DMS114 treated with DMSO at 0.1 percent for 48 hours (cell line): ENCODE measurements at regions not wholly inside any gene's neighbourhood (a gene's known extent, or its start where the extent isn't known, plus 50 kb on each side); places are given as distances from the start of the nearest gene placed in this dataset.

ENCODE experiments used
- DNase-seq: peaks from one replicate; lab custom pipeline; 2025; ENCODE audit not compliant: unreplicated experiment; lab: John Stamatoyannopoulos, UW

DNA sequence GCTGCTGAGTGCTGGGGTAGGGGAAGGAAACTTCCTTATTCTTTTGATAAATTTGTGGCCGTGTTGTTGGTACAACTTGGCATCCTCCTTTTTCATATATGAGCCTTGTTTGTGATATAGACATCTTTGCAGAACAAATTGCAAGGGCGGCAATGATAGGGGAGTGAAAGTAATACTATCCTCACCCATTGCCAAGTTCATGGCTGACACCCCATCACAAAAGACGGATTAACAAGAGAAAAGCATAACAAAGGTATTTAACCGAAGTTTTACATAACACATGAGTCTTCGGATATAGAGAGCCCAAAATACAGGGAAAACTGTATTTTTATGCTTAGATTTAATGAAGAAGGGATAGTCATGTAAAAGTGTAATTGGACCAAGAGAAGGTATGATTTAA, 86.3 kb upstream of the TMPRSS2 start:
- no peak for DNase-seq

DNA sequence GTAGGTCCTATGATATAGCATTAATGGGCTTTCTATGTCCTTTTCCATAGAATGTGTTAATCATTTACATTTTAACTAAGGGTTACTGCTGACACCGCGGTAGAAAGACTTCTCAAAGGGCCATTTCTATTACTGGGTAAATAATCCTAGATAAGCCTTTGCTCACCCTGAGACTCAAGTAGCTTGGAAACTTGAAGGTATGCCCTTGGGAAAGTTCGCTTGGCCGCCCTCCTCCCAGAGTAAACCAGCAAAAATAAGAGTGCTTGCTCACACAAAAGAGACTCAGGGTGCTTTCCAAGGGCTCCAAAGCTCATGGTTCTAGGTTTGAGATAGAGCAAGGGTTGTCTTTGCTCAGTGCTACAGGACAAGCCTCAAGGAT, 85.8 kb upstream of the TMPRSS2 start:
- no peak for DNase-seq

DNA sequence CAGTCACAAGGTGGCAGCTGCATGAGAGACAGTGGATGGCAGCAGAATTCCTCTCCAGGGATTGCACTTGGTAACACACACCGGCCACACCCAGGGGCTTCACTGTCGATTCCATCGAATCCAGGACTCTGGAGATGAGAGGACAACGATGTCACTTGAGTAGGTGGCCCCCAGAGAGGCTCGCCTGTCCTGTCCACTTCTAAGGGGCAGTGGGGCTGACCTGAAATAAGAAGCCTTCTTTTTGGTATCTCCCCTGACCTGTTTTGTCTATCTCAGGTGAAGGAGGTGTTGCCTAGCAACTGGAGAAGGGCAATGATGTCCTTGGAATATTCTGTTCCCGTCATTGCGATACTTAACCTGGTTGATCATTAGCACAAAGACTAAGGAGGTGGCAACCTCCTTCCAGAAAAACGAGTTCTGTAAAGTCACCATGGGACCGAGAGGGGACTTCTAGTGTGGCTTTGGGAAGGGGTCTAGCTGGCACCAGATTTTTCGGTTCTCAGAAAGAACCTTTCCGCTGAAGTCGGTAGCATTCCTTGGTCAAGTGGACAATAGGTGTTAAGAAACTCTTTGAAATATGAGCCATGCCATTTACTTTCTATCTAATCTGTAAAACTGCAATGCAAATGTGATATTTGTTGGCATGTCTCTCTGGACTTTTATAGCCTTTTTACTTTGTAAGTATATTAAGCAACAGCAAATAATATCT, 85.2 kb upstream of the TMPRSS2 start:
- no peak for DNase-seq

DNA sequence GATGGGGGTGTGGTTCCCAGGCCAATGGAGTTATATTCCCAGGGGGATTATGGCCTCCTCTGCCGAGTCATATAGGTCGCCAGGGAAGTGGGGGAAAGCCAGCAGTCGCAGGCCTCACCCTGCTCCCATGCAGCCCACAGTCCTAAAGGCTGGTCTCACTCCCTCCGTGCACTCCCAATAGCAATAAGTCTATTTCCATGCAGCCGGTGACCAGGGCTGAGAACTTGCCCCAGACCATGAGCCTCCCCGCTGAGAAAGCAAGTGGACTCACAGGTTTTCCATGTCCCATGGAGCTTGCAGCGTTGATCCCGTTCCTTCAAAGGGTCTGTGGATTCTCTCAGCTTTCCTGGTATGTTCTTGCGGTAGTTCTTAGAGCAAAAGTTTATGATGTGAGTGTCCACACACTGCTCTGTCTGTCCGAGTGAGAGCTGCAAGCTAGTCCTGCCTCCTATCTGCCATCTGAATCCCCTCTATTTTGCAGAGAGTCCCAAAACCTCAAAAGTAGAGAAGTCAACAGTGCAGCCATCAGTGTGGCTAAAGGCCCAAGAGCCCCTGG, 81.7 kb upstream of the TMPRSS2 start:
- DNase-seq = no peak

DNA sequence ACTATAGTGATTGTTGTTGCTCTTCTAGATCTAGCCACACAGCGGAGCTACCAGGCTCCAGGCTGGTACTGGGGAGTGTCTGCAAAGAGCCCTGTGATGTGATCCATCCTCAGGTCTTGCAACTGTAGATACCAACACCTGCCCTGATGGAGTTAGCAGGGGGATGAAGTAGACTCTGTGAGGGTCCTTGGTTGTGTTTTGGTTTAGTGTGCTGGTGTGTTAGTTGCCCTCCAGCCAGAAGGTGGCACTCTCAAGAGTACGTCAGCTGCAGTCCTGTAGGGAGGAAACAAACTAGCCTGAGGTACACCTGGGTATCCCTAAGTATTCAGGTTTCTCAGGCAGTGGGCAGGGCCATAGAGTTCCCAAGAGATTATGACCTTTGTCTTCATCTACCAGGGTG, 81.2 kb upstream of the TMPRSS2 start:
- no peak for DNase-seq

DNA sequence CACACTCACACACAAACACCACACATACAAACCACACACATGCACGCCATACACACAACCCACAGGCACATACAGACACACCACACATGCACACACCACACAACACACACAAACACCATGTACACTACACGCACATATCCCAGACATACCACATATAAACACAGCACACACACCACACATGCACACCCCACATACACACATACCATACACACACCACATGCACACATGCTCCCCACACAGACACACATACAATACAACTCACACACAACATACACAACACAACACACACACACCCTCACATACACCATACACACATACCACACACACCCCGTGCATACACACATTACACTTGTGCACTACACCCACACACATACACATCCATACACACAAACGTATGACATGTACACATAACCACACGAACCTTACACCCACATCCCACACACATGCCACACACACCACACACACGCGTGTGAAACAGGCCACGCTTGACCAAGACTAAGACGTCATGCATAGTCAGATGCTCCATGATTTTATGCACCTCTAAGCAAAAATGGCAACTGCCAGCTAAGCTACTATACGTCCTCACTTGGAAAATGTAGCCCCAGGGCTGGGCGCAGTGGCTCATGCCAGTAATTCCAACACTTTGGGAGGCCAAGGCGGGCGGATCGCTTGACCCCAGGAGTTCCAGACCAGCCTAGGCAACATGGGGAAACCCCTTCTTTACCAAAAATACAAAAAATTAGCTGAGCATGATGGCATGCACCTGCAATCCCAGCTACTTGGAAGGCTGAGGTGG, 77.4 kb upstream of the TMPRSS2 start:
- DNase-seq = no peak

DNA sequence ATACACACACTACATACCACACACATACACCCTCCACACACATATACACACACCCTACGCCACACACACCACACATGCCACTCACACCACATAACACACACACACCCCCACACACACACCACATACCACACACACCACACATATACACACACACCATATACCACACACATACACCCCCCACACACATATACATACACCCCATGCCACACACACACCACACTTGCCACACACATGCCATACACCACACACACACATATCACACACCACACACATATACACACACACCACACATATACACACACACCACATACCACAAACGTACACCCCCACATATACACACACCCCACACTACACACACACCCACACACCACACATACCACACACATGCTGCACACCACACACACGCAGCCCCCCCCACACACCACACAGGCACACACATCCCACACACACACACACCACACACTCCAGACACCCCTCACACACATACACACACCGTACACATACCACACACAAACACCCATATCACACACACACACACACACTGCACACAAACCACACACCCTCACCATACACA, 76.7 kb upstream of the TMPRSS2 start:
- DNase-seq = no peak

DNA sequence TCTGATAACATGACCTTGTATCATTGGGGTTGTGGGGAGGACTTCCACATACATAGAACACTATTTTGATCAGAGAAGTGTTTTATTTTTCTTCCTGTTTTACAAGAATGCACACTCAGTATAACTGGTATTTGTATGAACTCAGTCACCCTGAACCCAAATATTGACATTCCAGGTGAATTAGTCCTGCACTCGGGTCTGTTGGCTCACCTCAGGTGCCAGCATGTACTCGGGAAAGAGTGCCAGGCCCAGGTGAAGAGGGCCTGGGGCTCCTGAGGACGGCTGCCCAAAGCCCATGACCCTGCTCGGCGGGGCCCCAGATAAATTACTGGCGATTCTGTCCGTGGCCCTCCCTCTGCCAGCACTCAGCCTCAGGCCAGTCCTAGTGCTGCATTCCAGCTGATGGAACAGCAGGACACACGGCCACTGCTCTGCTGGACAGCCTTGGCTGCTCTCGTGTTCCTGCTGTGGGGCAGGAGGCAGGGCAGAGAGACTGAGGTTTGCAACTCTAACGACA, 75.4 kb upstream of the TMPRSS2 start:
- DNase-seq = no peak

DNA sequence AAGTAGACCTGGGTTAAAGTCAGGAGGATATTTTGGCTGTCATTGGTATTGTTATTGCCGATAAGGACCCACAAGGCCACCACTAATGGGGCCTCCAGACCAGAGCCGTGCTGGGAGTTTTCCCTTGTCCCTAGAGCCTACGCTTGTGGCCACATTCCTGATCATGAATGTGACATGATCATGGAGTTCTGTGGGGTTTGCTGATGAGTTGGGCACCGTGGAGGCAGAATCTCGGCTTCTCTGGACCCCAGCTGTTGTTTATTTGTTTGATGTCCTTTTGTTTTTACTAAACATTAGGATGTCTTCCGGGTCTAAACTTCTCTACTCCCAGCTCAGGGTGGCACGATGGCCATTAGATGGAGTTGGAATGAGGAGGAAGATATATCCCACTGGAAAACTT, 74.9 kb upstream of the TMPRSS2 start:
- no peak for DNase-seq

DNA sequence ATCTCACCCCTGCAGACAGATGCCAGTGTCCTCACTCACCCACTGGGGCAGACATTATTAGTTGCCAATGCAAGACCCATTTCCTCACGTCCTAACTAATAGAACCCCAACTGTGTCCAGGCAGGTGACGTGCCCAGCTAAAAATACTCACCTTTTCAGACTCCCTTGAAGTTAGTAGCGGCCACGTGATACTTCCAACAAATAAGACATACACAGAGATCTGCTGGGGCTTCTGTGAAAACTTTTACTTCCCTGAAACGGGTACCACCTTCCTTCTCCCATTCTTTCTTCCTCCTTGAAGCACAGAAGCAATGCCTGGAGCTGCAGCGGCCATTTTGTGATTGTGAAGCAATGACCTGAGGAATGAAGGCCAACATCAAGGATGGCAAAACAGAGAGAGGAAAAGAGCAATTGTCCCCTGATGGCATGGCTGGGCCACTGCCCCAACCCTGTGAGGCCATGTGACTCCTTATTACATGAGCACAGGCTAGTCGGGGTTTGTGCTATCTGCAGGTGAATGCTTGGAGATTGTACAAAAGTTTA, 74.4 kb upstream of the TMPRSS2 start:
- no peak for DNase-seq

DNA sequence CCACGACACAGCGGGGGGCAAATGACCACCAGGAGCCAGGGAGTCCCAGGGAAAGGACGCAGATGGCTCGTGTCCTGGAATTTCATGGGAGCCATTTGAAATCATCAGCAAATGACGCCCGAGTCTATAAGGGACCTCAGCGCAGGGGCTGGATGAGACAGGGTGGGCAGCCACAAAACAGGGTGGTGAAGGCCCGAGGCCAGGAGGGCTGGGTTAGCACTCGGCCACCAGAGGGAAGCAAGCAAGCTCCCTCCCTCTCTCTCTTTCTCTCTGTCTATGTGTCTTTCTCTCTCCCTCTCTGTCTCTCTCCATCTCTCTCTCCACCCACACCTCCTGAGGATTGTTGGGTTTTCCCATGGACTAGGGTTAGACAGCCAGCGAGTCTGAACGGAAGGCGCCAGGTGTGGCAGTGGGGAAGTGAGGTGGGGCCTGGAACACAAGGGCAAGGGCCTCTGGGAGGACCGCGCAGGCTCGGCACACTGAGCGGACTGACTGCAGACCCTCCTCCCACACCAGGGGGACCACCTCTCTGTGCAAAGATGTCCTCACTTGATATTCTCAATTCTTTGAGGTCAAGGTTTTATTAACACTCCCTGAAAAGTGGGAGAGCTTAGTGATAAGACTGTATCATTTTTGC, 73.8 kb upstream of the TMPRSS2 start:
- no peak for DNase-seq

DNA sequence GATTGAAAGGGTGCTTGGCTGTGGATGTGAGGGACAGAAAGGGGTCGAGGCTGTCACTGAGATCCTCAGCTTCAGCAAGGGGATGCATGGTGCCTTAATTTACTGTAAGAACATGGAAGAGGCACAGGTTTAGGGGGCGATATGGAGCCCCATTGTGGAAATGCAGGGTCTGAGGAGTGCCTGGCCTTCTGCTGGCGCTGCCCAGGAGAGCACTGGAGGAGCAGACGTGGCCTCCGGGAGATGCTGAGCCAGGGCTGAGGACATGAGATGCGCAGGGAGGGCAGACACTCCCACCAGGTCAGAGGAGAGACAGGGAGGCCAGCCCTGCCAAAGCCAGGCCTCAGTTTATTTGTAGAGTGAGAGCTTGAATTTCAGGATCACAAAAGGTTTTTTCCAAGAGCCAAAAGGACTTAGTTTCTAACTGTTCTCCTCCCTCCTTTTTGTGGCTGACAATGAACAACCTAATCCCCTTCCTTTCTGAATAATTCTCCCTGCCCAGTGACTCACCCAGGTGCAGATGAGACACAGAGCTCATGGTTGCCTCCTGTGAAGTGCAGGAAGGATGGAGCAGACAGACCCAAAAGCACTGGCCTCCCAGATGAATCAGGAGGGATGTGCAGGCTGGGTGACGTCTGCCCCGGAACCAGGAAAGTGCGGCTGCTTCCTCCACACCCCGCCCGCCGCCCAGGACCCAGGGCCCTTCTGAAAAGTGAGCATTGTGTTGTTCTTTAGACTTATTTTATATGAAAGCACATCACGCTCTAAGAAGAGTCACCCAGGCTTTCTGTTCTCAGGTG, 73.0 kb upstream of the TMPRSS2 start:
- no peak for DNase-seq

DNA sequence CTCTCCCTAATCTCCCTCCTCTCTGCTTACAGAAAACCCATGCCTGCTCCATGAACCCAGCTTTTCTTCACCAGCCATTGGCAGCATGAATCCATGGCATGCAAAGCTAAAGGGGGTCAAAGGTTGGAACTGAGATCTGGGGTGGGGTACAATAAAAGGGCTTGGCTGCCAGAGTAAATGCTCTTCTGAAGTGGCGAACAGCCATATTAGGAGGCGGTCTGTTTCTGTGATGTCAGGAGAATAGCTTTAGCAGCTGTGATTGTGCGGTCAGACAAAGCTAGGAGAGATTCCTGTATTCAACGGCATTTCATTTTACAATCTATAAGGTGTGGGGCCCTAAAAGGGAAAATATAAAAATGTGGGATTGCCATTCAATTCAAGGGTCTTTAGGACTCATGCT, 71.7 kb upstream of the TMPRSS2 start:
- DNase-seq = no peak

DNA sequence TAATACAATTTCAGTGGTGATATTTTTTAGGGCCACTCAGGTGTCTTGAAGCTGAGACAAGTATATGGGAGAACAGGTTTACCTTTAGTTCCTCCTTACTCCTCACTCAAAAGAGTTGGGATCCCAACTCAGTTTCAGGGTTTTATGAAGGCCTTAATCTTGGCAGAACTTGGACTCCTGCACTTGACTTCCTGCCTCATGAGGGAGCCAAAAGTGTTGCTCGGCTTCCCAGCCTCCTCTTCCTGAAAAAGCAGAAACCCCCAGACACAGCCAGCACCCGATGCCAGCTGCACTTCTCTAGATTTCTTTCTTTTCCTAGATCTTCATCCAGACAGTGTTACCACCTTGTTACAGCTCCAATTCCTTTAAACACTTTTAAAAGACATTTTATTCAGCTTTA, 70.8 kb upstream of the TMPRSS2 start:
- DNase-seq = no peak

DNA sequence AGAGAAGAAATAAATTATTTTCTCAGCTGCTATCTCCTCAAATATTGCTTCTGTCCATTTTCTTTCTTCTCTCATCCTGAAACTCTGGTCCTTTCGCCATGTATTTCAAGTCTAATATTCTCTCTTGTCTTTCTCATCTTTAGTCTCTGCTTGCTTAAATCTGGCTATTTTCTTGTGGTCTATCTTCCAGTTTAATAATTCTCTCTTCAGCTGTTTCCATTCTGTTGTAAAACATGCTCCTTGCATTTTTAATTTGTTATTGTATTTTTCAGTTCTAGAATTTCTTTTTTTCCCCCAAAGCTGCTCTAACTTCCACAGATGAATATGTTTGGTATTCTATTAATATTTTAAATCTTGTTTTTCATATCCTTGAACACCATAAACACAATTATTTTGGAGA, 70.1 kb upstream of the TMPRSS2 start:
- DNase-seq = no peak

DNA sequence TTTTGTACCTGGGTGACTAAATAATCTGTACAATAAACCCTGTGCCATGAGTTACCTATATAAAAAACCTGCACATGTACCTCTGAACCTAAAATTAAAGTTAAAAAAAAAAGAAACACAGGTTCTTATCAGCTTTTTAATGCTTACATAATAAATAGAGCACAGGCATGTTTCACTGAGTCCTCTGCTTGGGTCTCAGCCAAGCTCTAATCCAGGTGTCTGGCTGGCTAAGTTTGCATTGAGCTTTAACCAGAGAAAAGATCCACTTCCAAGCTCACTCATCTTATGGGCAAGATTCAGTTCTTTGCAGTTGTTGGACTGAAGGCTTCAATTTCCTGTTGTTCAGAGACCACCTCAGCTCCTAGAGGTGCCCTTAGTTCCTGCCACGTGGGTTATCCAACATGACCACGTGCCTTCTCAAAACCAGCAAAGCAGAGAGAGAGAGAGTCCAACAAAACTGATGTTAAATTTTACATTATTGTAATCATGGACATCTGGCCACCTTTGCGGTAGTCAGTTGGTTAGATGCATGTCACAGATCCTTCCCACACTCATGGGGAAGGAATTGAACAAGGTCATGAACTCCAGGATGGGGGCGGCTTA, 68.2 kb upstream of the TMPRSS2 start:
- no peak for DNase-seq

DNA sequence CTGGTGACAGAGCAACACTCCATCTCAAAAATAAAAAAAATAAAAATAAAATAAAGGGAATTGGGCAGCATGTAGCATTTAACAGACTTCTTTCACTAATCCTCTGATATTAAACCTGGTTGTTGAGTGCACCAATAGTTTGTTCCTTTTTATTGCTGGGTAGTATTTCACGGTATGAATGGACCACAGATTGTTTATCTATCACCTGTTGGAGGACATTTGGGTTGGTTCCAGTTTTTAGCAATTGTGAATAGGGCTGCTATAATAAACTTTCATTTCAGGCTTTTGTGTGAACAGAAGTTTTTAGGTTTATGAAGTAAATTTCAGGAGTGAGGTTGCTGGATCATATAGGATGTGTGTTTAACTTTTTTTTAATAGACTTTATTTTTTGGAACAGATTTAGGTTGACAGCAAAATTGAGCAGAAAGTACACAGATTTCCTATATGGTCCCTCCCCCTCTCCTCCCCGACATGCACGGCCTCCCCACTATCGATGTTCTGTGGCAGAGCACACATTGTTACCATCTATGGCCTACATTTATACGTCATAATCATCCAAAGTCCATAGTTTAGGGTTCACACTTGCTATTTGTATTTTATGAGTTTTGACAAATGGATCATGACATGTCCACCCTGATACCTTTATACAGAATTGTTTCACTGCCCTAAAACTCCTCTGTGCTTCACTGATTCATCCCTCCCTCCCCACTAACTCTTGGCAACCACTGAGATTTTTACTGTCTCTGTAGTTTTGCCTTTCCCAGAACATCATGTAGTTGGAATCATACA, 66.1 kb upstream of the TMPRSS2 start:
- no peak for DNase-seq

DNA sequence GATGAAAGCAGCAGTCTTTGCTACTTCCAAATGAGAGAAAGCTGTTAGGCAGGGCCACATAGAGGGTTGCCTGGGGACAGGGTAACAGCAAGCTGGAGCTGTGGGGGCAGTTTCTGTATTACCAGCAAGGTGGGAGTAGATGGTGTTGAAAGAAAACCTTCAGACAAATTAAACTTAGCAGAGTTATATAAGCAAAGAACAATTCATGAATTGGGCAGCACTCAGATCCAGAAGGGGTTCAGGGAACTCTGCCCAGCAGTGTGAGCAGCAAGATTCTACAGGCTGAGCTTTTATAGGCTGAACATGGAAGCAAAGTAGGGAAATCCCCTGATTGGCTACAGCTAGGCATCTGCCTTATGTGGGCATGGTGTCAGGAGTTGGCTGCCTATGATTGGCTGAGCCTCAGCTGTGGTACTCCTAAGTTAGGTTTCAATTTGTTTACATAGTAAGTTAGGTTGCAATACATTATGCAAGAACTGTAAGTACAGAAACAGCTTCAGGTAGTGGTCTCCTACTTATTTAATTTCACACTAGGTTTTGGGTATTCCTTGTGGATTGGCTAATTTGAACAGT, 64.1 kb upstream of the TMPRSS2 start:
- DNase-seq = no peak
